SK-N-SH (cell line): ENCODE measurements at regions not wholly inside any gene's neighbourhood (a gene's known extent, or its start where the extent isn't known, plus 50 kb on each side); places are given as distances from the start of the nearest gene placed in this dataset.

Experiments used
- CTCF ChIP-seq: fragments of 200-600 bp; sonication (generic); IDR thresholded peaks from 2 replicates; pipeline ENCODE4 v1.6.1; 2017; ENCODE audit warnings: antibody characterized with exemption, mild to moderate bottlenecking, moderate library complexity
- EZH2phosphoT487 ChIP-seq: fragments of 200-600 bp; sonication (generic); IDR thresholded peaks from 2 replicates; pipeline ENCODE4 v1.6.1; 2017; ENCODE audit warnings: low read depth, mixed run types, mild to moderate bottlenecking, antibody characterized with exemption, moderate library complexity, borderline replicate concordance
- GABPA ChIP-seq: IDR thresholded peaks from 2 replicates; pipeline ENCODE4 v1.4.0; 2012; ENCODE audit warnings: low read depth, mild to moderate bottlenecking
- JUND ChIP-seq: IDR thresholded peaks from 2 replicates; pipeline ENCODE4 v1.4.0; 2012
- MAX ChIP-seq: IDR thresholded peaks from 2 replicates; pipeline ENCODE4 v1.4.0; 2012; ENCODE audit warnings: low read depth
- NFIC ChIP-seq: IDR thresholded peaks from 2 replicates; pipeline ENCODE4 v1.4.0; 2012; ENCODE audit warnings: borderline replicate concordance
- PBX3 ChIP-seq: IDR thresholded peaks from 2 replicates; pipeline ENCODE4; 2012
- POLR2AphosphoS5 ChIP-seq: IDR thresholded peaks from 2 replicates; pipeline ENCODE4 v1.6.1; 2012; ENCODE audit warnings: low read depth, low read length
- RCOR1 ChIP-seq: fragments of 150-350 bp; IDR thresholded peaks from 2 replicates; pipeline ENCODE4 v1.6.1; 2017; ENCODE audit warnings: antibody characterized with exemption, low read length
- RXRA ChIP-seq: IDR thresholded peaks from 2 replicates; pipeline ENCODE4 v1.4.0; 2012; ENCODE audit warnings: low read depth, mild to moderate bottlenecking, borderline replicate concordance
- USF1 ChIP-seq: IDR thresholded peaks from 2 replicates; pipeline ENCODE4 v1.4.0; 2012; ENCODE audit warnings: low read depth, borderline replicate concordance
- USF2 ChIP-seq: fragments of 150-350 bp; IDR thresholded peaks from 2 replicates; pipeline ENCODE4 v1.6.1; 2017; ENCODE audit warnings: antibody characterized with exemption, low read length, low read depth, borderline replicate concordance

GRCh38 chr20:55693641-55694040, 311.7 kb downstream of the CBLN4 start:
- TF ChIP-seq PBX3 = no peak
- TF ChIP-seq USF2 = no peak
- no peak for TF ChIP-seq POLR2AphosphoS5
- no peak for TF ChIP-seq USF1
- no peak for TF ChIP-seq NFIC
- no peak for TF ChIP-seq EZH2phosphoT487
- TF ChIP-seq CTCF = no peak
- TF ChIP-seq GABPA = no peak
- no peak for TF ChIP-seq JUND
- TF ChIP-seq RXRA = no peak
- TF ChIP-seq MAX = no peak
- TF ChIP-seq RCOR1 = no peak
